Stimulated activated naive CD4-positive, alpha-beta T cell treated with Interleukin-2 at 50 U/mL for 16 hours (primary cell): ENCODE measurements at regions not wholly inside any gene's neighbourhood (a gene's known extent, or its start where the extent isn't known, plus 50 kb on each side); places are given as distances from the start of the nearest gene placed in this dataset.

Experiments used
- DNase-seq: peaks from one replicate; lab custom pipeline; 2025; lab: John Stamatoyannopoulos, UW

GRCh38 chr17:73956169-73956568 is 247.3 kb upstream of the RPL38 start:
- DNase-seq, result no peak

GRCh38 chr17:73956595-73957465 is 246.6 kb upstream of the RPL38 start:
- no peak for DNase-seq

GRCh38 chr17:73957564-73957963 is 245.9 kb upstream of the RPL38 start:
- no peak for DNase-seq

- no peak for DNase-seq
Observed at GRCh38 chr17:73958453-73958852, 245.0 kb upstream of the RPL38 start.

- no peak for DNase-seq
Observed at GRCh38 chr17:73960469-73960868, 243.0 kb upstream of the RPL38 start.

GRCh38 chr17:73962308-73962707 is 241.2 kb upstream of the RPL38 start:
- no peak for DNase-seq

- DNase-seq, result no peak
Observed at GRCh38 chr17:73968680-73969079, 234.8 kb upstream of the RPL38 start.

- DNase-seq, result no peak
Observed at GRCh38 chr17:73969956-73970355, 233.5 kb upstream of the RPL38 start.

GRCh38 chr17:73971127-73971526 is 232.4 kb upstream of the RPL38 start:
- no peak for DNase-seq

GRCh38 chr17:73972056-73972455 is 231.4 kb upstream of the RPL38 start:
- no peak for DNase-seq

- DNase-seq, result no peak
Observed at GRCh38 chr17:73972901-73973300, 230.6 kb upstream of the RPL38 start.

GRCh38 chr17:73973586-73974409 is 229.7 kb upstream of the RPL38 start:
- no peak for DNase-seq

GRCh38 chr17:73974536-73974935 is 228.9 kb upstream of the RPL38 start:
- no peak for DNase-seq

GRCh38 chr17:73976147-73976546 is 227.3 kb upstream of the RPL38 start:
- no peak for DNase-seq

- DNase-seq, result no peak
Observed at GRCh38 chr17:73976676-73977521, 226.6 kb upstream of the RPL38 start.

GRCh38 chr17:73980517-73980916 is 223.0 kb upstream of the RPL38 start:
- no peak for DNase-seq

- DNase-seq, result no peak
Observed at GRCh38 chr17:73982871-73983270, 220.6 kb upstream of the RPL38 start.

- no peak for DNase-seq
Observed at GRCh38 chr17:73983621-73984400, 219.7 kb upstream of the RPL38 start.

GRCh38 chr17:73984941-73985340 is 218.5 kb upstream of the RPL38 start:
- DNase-seq, result no peak

- DNase-seq, result no peak
Observed at GRCh38 chr17:73985466-73986015, 217.9 kb upstream of the RPL38 start.

GRCh38 chr17:73986641-73987177 is 216.8 kb upstream of the RPL38 start:
- DNase-seq, result no peak
